Thymus (tissue), 11 donors: ENCODE measurements at regions not wholly inside any gene's neighbourhood (a gene's known extent, or its start where the extent isn't known, plus 50 kb on each side); places are given as distances from the start of the nearest gene placed in this dataset.
"Not testable (repeated sequence)": the region's sequence is repeated elsewhere in the genome, so short reads cannot be mapped to it uniquely, and the experiment has no call there.

Experiments
- DNase-seq, 9 donors: peaks; one replicate each; pipeline ENCODE4 v3.0.0-alpha.2; 2013; ENCODE audit warnings: low spot score in 9 of 9, low read depth in 6 of 9, missing footprints in 1 of 9
- H3K27ac ChIP-seq, 2 donors: one replicate each; pipeline ENCODE4 v1.5.1; 2013; ENCODE audit warnings: control low read depth in 1 of 2, low read depth in 1 of 2, low read length in 1 of 2, mild to moderate bottlenecking in 1 of 2, moderate library complexity in 1 of 2
- H3K27me3 ChIP-seq, 2 donors: one replicate each; pipeline ENCODE4 v1.5.1; 2013; ENCODE audit warnings: low read length in 1 of 2; ENCODE audit not compliant: control insufficient read depth in 2 of 2, insufficient read depth in 1 of 2
- H3K36me3 ChIP-seq, 2 donors: one replicate each; pipeline ENCODE4 v1.5.1; 2013; ENCODE audit warnings: low read length in 1 of 2, mild to moderate bottlenecking in 1 of 2, moderate library complexity in 1 of 2; ENCODE audit not compliant: control insufficient read depth in 2 of 2, insufficient read depth in 2 of 2
- H3K4me1 ChIP-seq, 2 donors: one replicate each; pipeline ENCODE4 v1.5.1; 2013; ENCODE audit warnings: low read length in 2 of 2; ENCODE audit not compliant: control insufficient read depth in 2 of 2, insufficient read depth in 2 of 2
- H3K4me3 ChIP-seq, 2 donors: one replicate each; pipeline ENCODE4 v1.5.1; 2013; ENCODE audit warnings: low read length in 2 of 2, control low read depth in 1 of 2, mild to moderate bottlenecking in 1 of 2
- H3K9me3 ChIP-seq, 2 donors: one replicate each; pipeline ENCODE4 v1.5.1; 2013; ENCODE audit warnings: low read length in 1 of 2, mild to moderate bottlenecking in 1 of 2; ENCODE audit not compliant: control insufficient read depth in 2 of 2, insufficient read depth in 1 of 2
- WGBS: extraction: QIAGEN DNeasy Blood & Tissue Kit; methylation state at CpG from one replicate; pipeline ENCODE4 v1.1.7; 2013; 5-methylcytosine and 5-hydroxymethylcytosine counted together
- donor health status: healthy.

DNA sequence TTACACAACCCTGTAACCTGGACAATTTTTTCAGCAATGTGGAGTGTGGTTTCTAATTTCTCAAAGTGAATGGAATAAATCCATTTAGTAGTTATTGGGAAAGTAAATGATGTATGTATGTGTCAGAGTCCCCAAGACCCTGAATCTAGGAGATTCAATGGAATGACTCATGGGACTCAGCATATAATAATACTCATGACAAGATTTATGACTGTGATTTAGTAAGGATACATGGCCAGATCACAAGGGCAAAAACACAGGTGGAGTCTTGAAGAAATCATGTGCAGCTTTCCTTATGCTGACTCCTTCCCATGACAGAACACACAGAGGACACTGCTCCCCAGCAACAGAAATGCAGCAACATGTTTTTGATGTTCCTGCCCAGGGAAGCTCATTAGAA is 1877.7 kb upstream of the LRRTM1 start:
- no peak overlapping the region for H3K27ac ChIP-seq
- DNase-seq = no peak
- no peaks in the 10 kb centered on the region for H3K36me3 ChIP-seq
- H3K4me3 ChIP-seq = no peak overlapping the region
- no peaks in the 10 kb centered on the region for H3K27me3 ChIP-seq
- no peaks in the 10 kb centered on the region for H3K9me3 ChIP-seq
- H3K4me1 ChIP-seq = no peaks in the 10 kb centered on the region

DNA sequence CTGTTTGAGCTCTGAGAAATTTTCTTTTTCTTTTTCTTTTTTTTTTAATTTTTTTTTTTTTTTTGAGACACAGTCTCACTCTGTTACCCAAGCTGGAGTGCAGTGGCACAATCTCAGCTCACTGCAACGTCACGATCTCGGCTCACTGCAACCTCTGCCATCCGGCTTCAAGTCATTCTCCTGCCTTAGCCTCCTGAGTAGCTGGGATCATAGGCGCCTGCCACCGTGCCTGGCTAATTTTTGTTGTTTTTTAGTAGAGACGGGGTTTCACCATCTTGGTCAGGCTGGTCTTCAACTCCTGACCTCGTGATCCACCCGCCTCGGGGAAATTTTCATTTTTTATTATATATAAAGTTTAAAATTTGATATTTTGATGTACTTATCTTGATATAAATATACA is 1870.7 kb upstream of the LRRTM1 start:
- H3K36me3 ChIP-seq, H3K27me3 ChIP-seq, H3K4me3 ChIP-seq, H3K27ac ChIP-seq, H3K9me3 ChIP-seq, H3K4me1 ChIP-seq, DNase-seq: not testable (repeated sequence)
- 95% methylated on average over 10 of the region's 10 CpGs for WGBS

DNA sequence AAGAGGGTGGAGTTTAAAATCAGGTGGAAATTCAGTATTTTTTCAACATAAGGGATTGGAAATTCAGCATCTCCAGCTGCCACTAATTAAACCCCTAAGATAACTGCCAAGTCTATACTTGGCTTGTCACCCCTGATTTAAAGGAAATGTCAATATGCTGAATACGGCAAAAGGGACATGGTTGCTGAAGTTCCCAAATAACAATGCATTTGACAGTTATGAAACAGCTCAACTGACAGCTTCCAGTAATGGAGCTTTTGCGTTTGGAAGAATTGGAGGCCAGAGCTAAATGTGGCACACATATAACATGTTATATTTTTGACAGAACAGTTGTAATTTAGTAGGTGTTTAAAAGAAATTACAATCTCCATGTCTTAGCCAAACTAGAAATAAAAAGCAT is 1867.9 kb upstream of the LRRTM1 start:
- Histone ChIP-seq H3K27me3 (no peaks in the 10 kb centered on the region), H3K4me3 (no peak overlapping the region), H3K4me1 (no peaks in the 10 kb centered on the region), H3K36me3 (no peaks in the 10 kb centered on the region), H3K27ac (no peak overlapping the region), H3K9me3 (no peaks in the 10 kb centered on the region)
- 87% methylated on average over 2 of the region's 2 CpGs for WGBS
- DNase-seq = no peak

DNA sequence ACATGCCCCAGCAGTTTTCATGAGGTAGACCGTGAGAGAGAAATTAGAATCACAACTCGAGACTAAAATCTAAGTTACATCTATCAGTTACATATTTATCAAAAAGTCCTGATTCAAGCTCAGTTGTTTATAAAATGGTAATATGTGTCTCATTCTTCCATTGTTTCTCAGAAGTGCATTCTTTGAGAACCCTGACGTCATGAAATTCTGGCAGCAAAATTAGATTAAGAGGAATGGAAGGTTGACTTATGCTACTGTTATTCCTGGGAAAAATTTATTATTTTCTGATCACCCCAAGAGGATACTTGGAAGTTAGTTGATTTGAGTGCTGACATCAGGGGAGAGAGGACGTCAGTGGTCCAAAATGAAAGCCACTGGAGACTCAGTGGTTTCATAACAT is 1864.8 kb upstream of the LRRTM1 start:
- H3K9me3 ChIP-seq = no peaks in the 10 kb centered on the region
- DNase-seq = no peak
- H3K4me1 ChIP-seq = no peaks in the 10 kb centered on the region
- H3K4me3 ChIP-seq = no peak overlapping the region
- WGBS = 91% methylated on average over 4 of the region's 4 CpGs
- H3K27me3 ChIP-seq = no peaks in the 10 kb centered on the region
- no peaks in the 10 kb centered on the region for H3K36me3 ChIP-seq
- H3K27ac ChIP-seq = no peak overlapping the region

DNA sequence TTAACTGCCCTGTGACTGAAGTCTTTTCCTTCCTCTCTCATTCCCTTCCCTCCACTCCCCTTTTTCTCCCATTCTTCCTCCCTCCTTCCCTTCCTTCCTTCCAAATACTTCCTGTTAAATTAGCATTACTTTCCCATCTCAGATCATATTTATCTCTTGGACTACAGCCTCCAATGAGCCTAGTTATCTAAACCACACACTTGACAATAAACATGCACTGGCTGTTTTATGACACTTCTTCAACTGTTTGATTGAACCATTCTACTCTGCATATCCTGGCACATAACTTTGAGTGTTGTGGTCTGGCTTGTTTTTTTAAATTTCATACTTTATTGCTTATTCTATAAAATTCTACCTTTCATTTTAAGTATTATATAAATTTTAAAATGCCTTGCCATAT is 1860.8 kb upstream of the LRRTM1 start:
- Histone ChIP-seq H3K27ac (no peak overlapping the region), H3K4me1 (no peaks in the 10 kb centered on the region), H3K9me3 (no peaks in the 10 kb centered on the region), H3K36me3 (no peaks in the 10 kb centered on the region), H3K27me3 (no peaks in the 10 kb centered on the region), H3K4me3 (no peak overlapping the region)
- no peak for DNase-seq

DNA sequence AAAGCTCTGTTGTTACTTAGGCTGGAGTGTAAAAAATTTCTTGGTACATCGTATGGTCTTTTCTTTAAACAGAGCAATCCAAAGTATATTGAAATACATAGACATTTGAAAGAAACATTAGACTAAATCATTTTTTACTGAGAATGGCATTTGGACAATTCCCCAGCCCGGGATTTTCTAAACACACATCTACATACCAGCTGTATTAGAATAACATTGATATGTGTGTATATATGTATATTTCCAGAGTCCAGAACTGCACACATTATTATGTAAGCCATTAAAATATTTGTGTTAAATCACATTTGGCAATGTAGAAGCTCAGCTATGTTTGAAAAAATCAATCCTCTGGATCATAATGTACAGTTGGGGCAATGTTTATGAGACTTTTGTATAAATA is 1853.6 kb upstream of the LRRTM1 start:
- Histone ChIP-seq H3K27me3 (no peaks in the 10 kb centered on the region), H3K9me3 (no peaks in the 10 kb centered on the region)

DNA sequence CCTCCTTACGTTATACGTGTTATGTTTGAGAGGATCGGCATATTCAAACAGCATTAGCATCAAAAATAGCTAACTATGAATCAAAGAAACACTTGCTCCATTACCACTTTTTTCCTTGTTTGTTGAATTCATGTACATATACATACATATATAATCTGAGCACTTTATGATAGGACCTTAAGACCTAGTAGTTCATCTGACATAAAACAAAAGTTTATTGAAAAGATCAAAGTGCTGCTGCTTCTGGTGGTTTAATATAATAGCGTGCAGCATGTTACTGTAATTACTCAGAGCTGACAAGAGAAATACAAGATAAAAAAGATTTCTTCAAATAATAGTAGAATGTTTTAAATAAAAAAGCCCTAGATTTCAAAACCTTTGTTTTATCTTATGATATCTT is 1850.9 kb upstream of the LRRTM1 start:
- Histone ChIP-seq H3K27me3 (no peaks in the 10 kb centered on the region), H3K4me1 (no peaks in the 10 kb centered on the region), H3K9me3 (no peaks in the 10 kb centered on the region), H3K27ac (no peak overlapping the region), H3K4me3 (no peak overlapping the region), H3K36me3 (no peaks in the 10 kb centered on the region)
- WGBS = 97% methylated on average over 4 of the region's 4 CpGs
- no peak for DNase-seq

More for the DNA sequence above, 1853.6 kb upstream of the LRRTM1 start:
- H3K4me3 ChIP-seq = no peak overlapping the region
- no peaks in the 10 kb centered on the region for H3K4me1 ChIP-seq
- 91% methylated on average over 2 of the region's 2 CpGs for WGBS
- no peak overlapping the region for H3K27ac ChIP-seq
- no peaks in the 10 kb centered on the region for H3K36me3 ChIP-seq
- DNase-seq = no peak

DNA sequence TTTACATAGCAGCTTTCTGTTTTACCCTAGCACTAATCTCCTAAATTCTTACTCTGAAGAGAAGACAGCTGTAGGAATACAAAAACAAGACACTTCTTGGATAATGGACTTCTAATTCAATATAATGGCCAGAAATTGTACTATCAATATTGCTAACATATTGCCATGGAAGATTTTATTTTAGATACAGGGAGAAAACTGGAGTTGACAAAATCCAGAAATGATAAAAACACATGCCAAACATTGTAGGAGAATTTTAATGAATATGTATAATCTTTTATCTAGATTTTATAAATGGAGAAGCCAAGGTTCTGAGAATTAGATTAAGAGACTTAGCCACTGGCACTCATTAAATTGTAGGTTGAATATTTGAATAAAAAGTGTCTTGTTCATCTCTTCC is 1838.8 kb upstream of the LRRTM1 start:
- H3K4me1 ChIP-seq = no peaks in the 10 kb centered on the region
- H3K27ac ChIP-seq = no peak overlapping the region
- no peaks in the 10 kb centered on the region for H3K27me3 ChIP-seq
- H3K36me3 ChIP-seq = no peaks in the 10 kb centered on the region
- H3K4me3 ChIP-seq = no peak overlapping the region
- no peak for DNase-seq
- H3K9me3 ChIP-seq = peaks cover 0 to 2% of the 10 kb centered on the region in 2 donors

DNA sequence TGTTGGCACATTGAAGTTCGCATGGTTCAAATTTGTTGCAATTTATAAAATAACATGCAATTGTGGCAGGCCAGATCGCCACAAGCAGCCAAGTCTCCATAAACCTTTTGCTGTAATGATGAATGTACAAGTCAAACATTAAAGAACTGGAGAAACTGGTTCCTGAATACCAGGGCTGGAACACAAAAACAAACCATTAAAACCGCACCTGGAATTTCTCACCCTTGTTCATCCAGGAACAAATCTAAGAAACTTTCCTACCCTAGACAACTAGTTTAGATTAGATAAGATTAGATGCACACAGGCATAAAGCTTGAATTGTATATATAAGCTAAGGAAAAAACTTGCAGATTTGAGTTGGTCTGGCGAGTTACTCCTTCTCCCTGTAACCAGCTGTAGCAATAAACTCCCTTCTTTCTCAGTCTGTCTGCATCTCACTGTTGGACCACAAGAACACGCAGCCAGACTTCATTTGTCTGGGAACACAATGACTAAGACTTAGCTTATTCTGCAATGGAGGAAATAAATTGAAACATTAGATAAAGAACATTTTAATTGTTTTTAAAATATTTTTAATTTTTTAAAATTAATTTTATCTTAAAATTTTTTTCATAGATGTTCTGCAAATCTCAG is 1835.5 kb upstream of the LRRTM1 start:
- DNase-seq = no peak
- H3K36me3 ChIP-seq = no peaks in the 10 kb centered on the region
- WGBS = 88% methylated on average over 5 of the region's 5 CpGs
- no peaks in the 10 kb centered on the region for H3K27me3 ChIP-seq
- H3K9me3 ChIP-seq = peaks cover 0 to 5% of the 10 kb centered on the region in 2 donors
- no peaks in the 10 kb centered on the region for H3K4me1 ChIP-seq
- H3K4me3 ChIP-seq = no peak overlapping the region
- H3K27ac ChIP-seq = no peak overlapping the region

DNA sequence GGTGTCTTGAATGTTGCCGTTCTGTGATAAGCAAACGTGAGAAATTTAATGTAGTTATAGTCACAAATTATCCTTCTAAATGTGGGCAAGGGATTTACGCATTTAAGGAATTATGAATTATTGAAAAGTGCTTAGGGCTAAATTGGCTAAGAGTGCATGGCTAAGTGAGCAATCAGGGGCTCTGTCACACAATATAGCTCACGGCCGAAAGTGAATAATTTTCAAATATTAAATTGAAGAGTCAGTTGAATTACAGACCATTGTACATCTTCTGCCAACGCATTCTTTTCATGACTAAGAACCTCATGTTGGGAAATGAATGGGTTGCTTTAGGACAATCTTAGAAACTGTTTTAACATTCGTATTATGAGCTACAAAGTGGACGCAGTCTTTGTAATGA is 1832.9 kb upstream of the LRRTM1 start:
- no peak for DNase-seq
- Histone ChIP-seq H3K27ac (no peak overlapping the region), H3K36me3 (no peaks in the 10 kb centered on the region), H3K4me1 (no peaks in the 10 kb centered on the region), H3K9me3 (peaks cover 0 to 5% of the 10 kb centered on the region in 2 donors), H3K4me3 (no peak overlapping the region), H3K27me3 (no peaks in the 10 kb centered on the region)
- WGBS = 96% methylated on average over 8 of the region's 8 CpGs
